ENCODE measurements at regions not wholly inside any gene's neighbourhood (a gene's known extent, or its start where the extent isn't known, plus 50 kb on each side); places are given as distances from the start of the nearest gene placed in this dataset.

- DNase-seq: no peak
- no peak for ATAC-seq
These were observed 337.2 kb upstream of the PROX1 start for GRCh38 chr1:213650603-213651002.

GRCh38 chr1:213651077-213651476 lies 336.7 kb upstream of the PROX1 start:
- ATAC-seq: no peak
- no peak for DNase-seq

GRCh38 chr1:213652109-213652508 lies 335.7 kb upstream of the PROX1 start:
- ATAC-seq (no peak), DNase-seq (no peak)

- ATAC-seq (no peak), DNase-seq (no peak)
These were observed 331.7 kb upstream of the PROX1 start for GRCh38 chr1:213656039-213656438.

GRCh38 chr1:213656503-213656902 lies 331.3 kb upstream of the PROX1 start:
- DNase-seq: no peak
- ATAC-seq: no peak

GRCh38 chr1:213657013-213657412 lies 330.8 kb upstream of the PROX1 start:
- DNase-seq (no peak), ATAC-seq (no peak)

- no peak for DNase-seq
- no peak for ATAC-seq
These were observed 329.9 kb upstream of the PROX1 start for GRCh38 chr1:213657879-213658278.

- no peak for ATAC-seq
These were observed 329.3 kb upstream of the PROX1 start for GRCh38 chr1:213658457-213658856.

GRCh38 chr1:213659580-213660547 lies 327.9 kb upstream of the PROX1 start:
- DNase-seq (no peak), ATAC-seq (no peak)

More at GRCh38 chr1:213658457-213658856, 329.3 kb upstream of the PROX1 start:
- no peak for DNase-seq

- ATAC-seq (peak; percentile 19), DNase-seq (no peak)
These were observed 326.5 kb upstream of the PROX1 start for GRCh38 chr1:213661302-213661701.

GRCh38 chr1:213666113-213666512 lies 321.7 kb upstream of the PROX1 start:
- no peak for DNase-seq
- no peak for ATAC-seq

- no peak for ATAC-seq
- DNase-seq: no peak
These were observed 320.9 kb upstream of the PROX1 start for GRCh38 chr1:213666922-213667321.

GRCh38 chr1:213669512-213669911 lies 318.3 kb upstream of the PROX1 start:
- no peak for ATAC-seq
- DNase-seq: no peak

- DNase-seq (no peak), ATAC-seq (peak; percentile 14)
These were observed 317.6 kb upstream of the PROX1 start for GRCh38 chr1:213669964-213670691.

GRCh38 chr1:213670692-213671023 lies 317.1 kb upstream of the PROX1 start:
- DNase-seq: no peak
- no peak for ATAC-seq

GRCh38 chr1:213675043-213675442 lies 312.7 kb upstream of the PROX1 start:
- DNase-seq (no peak), ATAC-seq (no peak)

- no peak for ATAC-seq
- no peak for DNase-seq
These were observed 311.0 kb upstream of the PROX1 start for GRCh38 chr1:213676736-213677135.

GRCh38 chr1:213678348-213678747 lies 309.4 kb upstream of the PROX1 start:
- no peak for ATAC-seq

GRCh38 chr1:213678753-213679152 lies 309.0 kb upstream of the PROX1 start:
- ATAC-seq (no peak), DNase-seq (no peak)

More at GRCh38 chr1:213678348-213678747, 309.4 kb upstream of the PROX1 start:
- DNase-seq: no peak

GRCh38 chr1:213679153-213679552 lies 308.6 kb upstream of the PROX1 start:
- ATAC-seq (no peak), DNase-seq (no peak)

GRCh38 chr1:213680677-213681325 lies 307.0 kb upstream of the PROX1 start:
- ATAC-seq (no peak), DNase-seq (no peak)

- no peak for DNase-seq
- no peak for ATAC-seq
These were observed 305.9 kb upstream of the PROX1 start for GRCh38 chr1:213681788-213682340.

GRCh38 chr1:213683529-213683928 lies 304.2 kb upstream of the PROX1 start:
- ATAC-seq: no peak
- DNase-seq: no peak
